ENCODE measurements at regions not wholly inside any gene's neighbourhood (a gene's known extent, or its start where the extent isn't known, plus 50 kb on each side); places are given as distances from the start of the nearest gene placed in this dataset.
A peak's percentile ranks its signal among the peaks of the same experiment; 100 is the strongest.

- no peaks in the 10 kb centered on the region for H3K9me2 ChIP-seq (replicated peaks; ENCODE audit: low read depth, low read length)
- H3F3A ChIP-seq (ENCODE audit: low read depth), result no peaks in the 10 kb centered on the region
- no peak for TF ChIP-seq CTCF (conservative IDR thresholded peaks at IDR 0.05; ENCODE audit: low read length)
- TF ChIP-seq EZH2phosphoT487 (IDR thresholded peaks at IDR 0.05; ENCODE audit: borderline replicate concordance), result no peak
- H3K9me3 ChIP-seq (ENCODE audit: insufficient read depth, low read depth, low read length), result no peaks in the 10 kb centered on the region
- no peak overlapping the region for H2AFZ ChIP-seq (ENCODE audit: low read length)
- no peak overlapping the region for H3K4me3 ChIP-seq (ENCODE audit: low read length, poor library complexity, severe bottlenecking)
- no peaks in the 10 kb centered on the region for H3K4me1 ChIP-seq (ENCODE audit: insufficient read depth, low read length, poor library complexity, severe bottlenecking)
- H4K20me1 ChIP-seq (ENCODE audit: insufficient read depth, low read length, poor library complexity, severe bottlenecking), result no peaks in the 10 kb centered on the region
- H3K27me3 ChIP-seq (ENCODE audit: insufficient read depth, low read length, poor library complexity, severe bottlenecking), result no peaks in the 10 kb centered on the region
- H3K36me3 ChIP-seq (ENCODE audit: insufficient read depth, low read length), result no peaks in the 10 kb centered on the region
- H3K4me2 ChIP-seq (ENCODE audit: low read depth, low read length, poor library complexity, severe bottlenecking), result no peak overlapping the region
- H3K79me2 ChIP-seq (ENCODE audit: insufficient read depth, low read length), result no peaks in the 10 kb centered on the region
- no peak overlapping the region for H3K9ac ChIP-seq (ENCODE audit: low read depth, low read length, poor library complexity, severe bottlenecking)
Observed at GRCh38 chr5:54769746-54770145, 215.6 kb downstream of the ESM1 start.

- Histone ChIP-seq H3K9me3 (ENCODE audit: insufficient read depth, low read depth, low read length) (no peaks in the 10 kb centered on the region), H3K9ac (ENCODE audit: low read depth, low read length, poor library complexity, severe bottlenecking) (no peak overlapping the region), H3K9me2 (replicated peaks; ENCODE audit: low read depth, low read length) (no peaks in the 10 kb centered on the region), H3K4me1 (ENCODE audit: insufficient read depth, low read length, poor library complexity, severe bottlenecking) (no peaks in the 10 kb centered on the region), H4K20me1 (ENCODE audit: insufficient read depth, low read length, poor library complexity, severe bottlenecking) (no peaks in the 10 kb centered on the region), H3K4me3 (ENCODE audit: low read length, poor library complexity, severe bottlenecking) (no peak overlapping the region), H2AFZ (ENCODE audit: low read length) (no peak overlapping the region), H3F3A (ENCODE audit: low read depth) (no peaks in the 10 kb centered on the region), H3K36me3 (ENCODE audit: insufficient read depth, low read length) (no peaks in the 10 kb centered on the region), H3K79me2 (ENCODE audit: insufficient read depth, low read length) (no peaks in the 10 kb centered on the region), H3K4me2 (ENCODE audit: low read depth, low read length, poor library complexity, severe bottlenecking) (no peak overlapping the region), H3K27me3 (ENCODE audit: insufficient read depth, low read length, poor library complexity, severe bottlenecking) (no peaks in the 10 kb centered on the region)
- TF ChIP-seq EZH2phosphoT487 (IDR thresholded peaks at IDR 0.05; ENCODE audit: borderline replicate concordance) (no peak), CTCF (conservative IDR thresholded peaks at IDR 0.05; ENCODE audit: low read length) (peak; percentile 28)
Observed at GRCh38 chr5:54769072-54769471, 216.3 kb downstream of the ESM1 start.

- H3K4me2 ChIP-seq (ENCODE audit: low read depth, low read length, poor library complexity, severe bottlenecking), result no peak overlapping the region
- H3K9ac ChIP-seq (ENCODE audit: low read depth, low read length, poor library complexity, severe bottlenecking), result no peak overlapping the region
- TF ChIP-seq EZH2phosphoT487 (IDR thresholded peaks at IDR 0.05; ENCODE audit: borderline replicate concordance) (no peak), CTCF (conservative IDR thresholded peaks at IDR 0.05; ENCODE audit: low read length) (peak; percentile 54)
- H3K36me3 ChIP-seq (ENCODE audit: insufficient read depth, low read length), result no peaks in the 10 kb centered on the region
- H3F3A ChIP-seq (ENCODE audit: low read depth), result no peaks in the 10 kb centered on the region
- no peaks in the 10 kb centered on the region for H3K9me2 ChIP-seq (replicated peaks; ENCODE audit: low read depth, low read length)
- H3K9me3 ChIP-seq (ENCODE audit: insufficient read depth, low read depth, low read length), result no peaks in the 10 kb centered on the region
- no peaks in the 10 kb centered on the region for H3K27me3 ChIP-seq (ENCODE audit: insufficient read depth, low read length, poor library complexity, severe bottlenecking)
- H4K20me1 ChIP-seq (ENCODE audit: insufficient read depth, low read length, poor library complexity, severe bottlenecking), result no peaks in the 10 kb centered on the region
- no peak overlapping the region for H2AFZ ChIP-seq (ENCODE audit: low read length)
- no peak overlapping the region for H3K4me3 ChIP-seq (ENCODE audit: low read length, poor library complexity, severe bottlenecking)
- H3K4me1 ChIP-seq (ENCODE audit: insufficient read depth, low read length, poor library complexity, severe bottlenecking), result no peaks in the 10 kb centered on the region
- no peaks in the 10 kb centered on the region for H3K79me2 ChIP-seq (ENCODE audit: insufficient read depth, low read length)
Observed at GRCh38 chr5:54766748-54767147, 218.6 kb downstream of the ESM1 start.

All from Loucy (cell line).